GM18511 (cell line): ENCODE measurements at regions not wholly inside any gene's neighbourhood (a gene's known extent, or its start where the extent isn't known, plus 50 kb on each side); places are given as distances from the start of the nearest gene placed in this dataset.

Source experiments
- ATAC-seq: cut with Tn5 transposase; IDR thresholded peaks from one replicate; pipeline ENCODE4 v1.9.1; 2021; ENCODE audit warnings: mild to moderate bottlenecking, moderate library complexity; ENCODE audit not compliant: unreplicated experiment

DNA sequence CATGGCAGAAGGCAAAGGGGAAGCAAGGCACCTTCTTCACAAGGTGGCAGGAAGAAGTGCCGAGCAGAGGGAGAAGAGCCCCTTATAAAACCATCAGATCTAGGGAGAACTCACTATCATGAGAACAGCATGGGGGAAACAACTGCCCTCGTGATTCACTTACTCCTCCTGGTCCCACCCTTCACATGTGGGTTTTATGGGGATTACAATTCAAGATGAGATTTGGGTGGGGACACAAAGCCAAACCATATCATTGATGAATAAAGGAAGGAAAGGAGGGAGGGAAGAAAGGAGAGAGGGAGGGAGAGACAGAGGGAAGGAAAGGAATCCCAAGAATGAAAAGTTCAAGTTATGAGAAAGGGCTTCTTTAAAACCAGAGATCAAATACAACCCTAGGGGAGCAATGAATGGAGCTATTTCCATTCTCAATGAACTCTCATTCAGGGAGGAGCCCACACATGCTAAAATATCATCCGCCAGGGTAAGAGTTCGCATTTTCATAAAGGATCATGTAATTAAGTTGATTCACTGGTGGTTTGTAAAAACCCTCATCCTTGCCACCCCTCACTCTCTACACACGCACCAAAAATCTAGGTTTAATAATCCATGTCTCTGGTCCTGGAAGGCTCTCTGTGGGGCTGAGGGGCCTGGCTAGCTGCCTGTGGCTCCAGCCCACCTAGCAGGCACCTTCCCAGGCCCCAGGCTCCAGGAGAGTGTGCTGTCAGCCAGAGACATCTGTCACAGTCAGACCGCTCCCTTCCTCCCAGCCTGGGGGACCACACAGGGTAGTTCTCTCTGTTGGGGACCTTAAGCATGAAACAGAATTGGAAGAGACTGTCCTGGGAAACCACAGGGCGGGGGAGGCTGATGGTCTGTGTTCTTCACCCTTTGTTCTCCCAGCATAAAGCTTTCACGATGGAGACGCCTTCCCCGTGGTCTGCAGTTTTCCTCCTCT lies 94.0 kb downstream of the CCDC185 start:
- no peak for ATAC-seq

DNA sequence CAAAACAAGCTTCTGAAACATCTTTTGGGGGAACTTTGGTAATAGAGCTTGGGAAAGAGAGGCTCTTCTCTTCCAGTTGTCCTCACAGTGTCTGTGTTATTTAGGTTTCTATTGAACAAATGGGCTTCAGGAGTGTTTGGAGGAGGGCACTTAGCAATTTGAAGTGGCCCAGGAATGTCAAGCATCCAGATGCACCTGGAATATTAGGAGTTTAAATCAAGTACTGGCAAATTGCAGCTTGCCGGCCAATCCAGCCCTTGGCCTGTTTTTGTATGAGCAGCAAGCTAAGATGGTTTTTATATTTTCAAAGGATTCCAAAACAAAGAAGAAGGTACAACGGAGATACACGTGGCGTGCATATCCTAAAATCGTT lies 94.7 kb downstream of the CCDC185 start:
- no peak for ATAC-seq

DNA sequence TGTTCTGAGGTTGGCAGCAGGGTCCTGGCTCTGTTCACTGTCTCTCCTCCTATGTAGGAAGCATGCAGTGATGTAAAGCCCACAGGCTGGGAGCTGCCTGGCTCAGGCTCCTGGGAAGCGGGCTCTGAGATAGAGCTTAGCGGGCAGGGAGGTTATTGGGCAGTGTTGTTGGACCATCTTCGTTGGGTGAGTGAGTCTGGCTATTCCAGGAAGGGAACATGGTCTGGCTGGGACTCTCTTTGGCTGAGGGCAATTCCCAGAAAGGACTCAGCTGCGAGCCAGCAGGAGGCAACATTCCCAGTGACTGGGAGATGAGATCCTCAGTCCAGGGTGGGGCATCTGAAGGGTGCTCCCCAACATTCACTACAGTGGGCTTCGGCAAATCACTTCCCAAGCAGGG lies 96.2 kb downstream of the CCDC185 start:
- no peak for ATAC-seq

DNA sequence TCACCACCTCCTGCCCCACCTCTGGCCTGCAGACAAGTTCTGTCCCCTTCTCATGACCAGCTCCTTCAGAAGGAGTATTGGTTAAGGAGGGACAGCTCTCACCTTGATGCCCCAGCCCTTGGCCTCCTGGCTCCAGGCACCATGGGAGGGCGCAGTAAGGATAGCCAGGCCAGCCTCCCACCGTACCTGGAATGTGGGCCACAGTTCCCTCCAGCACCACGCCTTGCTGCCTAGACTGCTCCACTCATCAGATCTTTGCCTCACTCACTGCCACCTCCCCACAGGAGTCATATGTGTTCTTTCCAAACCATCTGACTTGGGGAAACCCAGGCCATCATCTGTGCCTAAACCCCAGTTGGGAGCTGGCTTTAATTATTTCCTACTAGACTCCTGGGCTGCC lies 97.0 kb downstream of the CCDC185 start:
- ATAC-seq = no peak
